GM12878 (cell line): ENCODE measurements at regions not wholly inside any gene's neighbourhood (a gene's known extent, or its start where the extent isn't known, plus 50 kb on each side); places are given as distances from the start of the nearest gene placed in this dataset.

Experiments
- TF ChIP-seq, protein P1 (sequence below): fragments of 450-650 bp; IDR thresholded peaks from 2 replicates; pipeline ENCODE4 v1.6.1; 2017; ENCODE audit warnings: mild to moderate bottlenecking
- TF ChIP-seq, protein P2 (sequence below), 3 experiments: IDR thresholded peaks in 2 of 3; conservative IDR thresholded peaks in 1 of 3; 2 replicates each; pipeline ENCODE4 v1.5.1; 2011; ENCODE audit warnings: low read depth in 3 of 3, low read length in 3 of 3, mild to moderate bottlenecking in 3 of 3, control low read depth in 2 of 3, moderate library complexity in 2 of 3, inconsistent platforms in 1 of 3, mixed read lengths in 1 of 3; ENCODE audit not compliant: control insufficient read depth in 2 of 3, insufficient read depth in 1 of 3; ENCODE audit errors: extremely low read depth in 1 of 3
- TF ChIP-seq, protein P3 (sequence below): IDR thresholded peaks from 2 replicates; pipeline ENCODE4 v1.6.1; 2012; ENCODE audit warnings: low read length, inconsistent platforms

DNA sequence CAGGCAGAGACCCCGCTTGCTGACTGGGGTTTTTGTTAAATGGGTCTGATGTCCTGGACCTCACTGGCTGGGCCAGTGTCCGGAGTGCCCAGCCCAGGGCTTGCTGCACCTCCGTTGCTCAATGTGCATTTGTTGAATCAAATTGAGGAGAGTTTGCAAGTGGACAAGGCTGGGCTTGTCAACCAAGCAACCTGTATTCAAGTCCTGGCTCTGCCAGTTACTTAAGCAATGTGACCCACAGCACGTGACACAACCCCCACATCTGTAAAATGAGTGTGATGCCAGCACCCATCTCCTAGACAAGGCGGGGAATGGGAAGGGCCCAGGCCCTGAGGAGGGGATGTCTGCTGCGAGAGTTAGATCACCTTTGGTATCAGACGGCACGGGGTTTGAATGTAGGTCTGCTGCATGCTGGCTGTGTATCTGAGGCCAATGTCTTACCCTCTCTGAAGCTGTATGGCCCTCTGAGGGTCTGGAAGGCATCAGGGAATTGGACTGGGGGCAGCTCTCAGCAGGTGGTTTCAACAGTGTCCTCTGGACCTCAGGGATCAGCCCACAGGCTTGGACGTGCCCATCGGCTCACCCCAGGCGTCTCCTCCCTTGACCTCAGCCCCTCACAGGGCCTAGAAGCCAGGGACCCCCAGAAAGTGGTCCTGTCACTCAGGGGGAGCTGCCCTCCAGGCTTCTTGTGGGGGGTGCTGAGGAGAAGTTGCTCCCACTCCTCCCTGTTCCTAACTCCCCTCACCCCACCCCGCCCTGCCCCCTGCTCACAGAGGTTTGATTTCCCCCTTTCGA is 51.0 kb upstream of the RUNX3 start:
- TF ChIP-seq, protein P1, sequence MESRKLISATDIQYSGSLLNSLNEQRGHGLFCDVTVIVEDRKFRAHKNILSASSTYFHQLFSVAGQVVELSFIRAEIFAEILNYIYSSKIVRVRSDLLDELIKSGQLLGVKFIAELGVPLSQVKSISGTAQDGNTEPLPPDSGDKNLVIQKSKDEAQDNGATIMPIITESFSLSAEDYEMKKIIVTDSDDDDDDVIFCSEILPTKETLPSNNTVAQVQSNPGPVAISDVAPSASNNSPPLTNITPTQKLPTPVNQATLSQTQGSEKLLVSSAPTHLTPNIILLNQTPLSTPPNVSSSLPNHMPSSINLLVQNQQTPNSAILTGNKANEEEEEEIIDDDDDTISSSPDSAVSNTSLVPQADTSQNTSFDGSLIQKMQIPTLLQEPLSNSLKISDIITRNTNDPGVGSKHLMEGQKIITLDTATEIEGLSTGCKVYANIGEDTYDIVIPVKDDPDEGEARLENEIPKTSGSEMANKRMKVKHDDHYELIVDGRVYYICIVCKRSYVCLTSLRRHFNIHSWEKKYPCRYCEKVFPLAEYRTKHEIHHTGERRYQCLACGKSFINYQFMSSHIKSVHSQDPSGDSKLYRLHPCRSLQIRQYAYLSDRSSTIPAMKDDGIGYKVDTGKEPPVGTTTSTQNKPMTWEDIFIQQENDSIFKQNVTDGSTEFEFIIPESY, result no peak
- TF ChIP-seq, protein P2, sequence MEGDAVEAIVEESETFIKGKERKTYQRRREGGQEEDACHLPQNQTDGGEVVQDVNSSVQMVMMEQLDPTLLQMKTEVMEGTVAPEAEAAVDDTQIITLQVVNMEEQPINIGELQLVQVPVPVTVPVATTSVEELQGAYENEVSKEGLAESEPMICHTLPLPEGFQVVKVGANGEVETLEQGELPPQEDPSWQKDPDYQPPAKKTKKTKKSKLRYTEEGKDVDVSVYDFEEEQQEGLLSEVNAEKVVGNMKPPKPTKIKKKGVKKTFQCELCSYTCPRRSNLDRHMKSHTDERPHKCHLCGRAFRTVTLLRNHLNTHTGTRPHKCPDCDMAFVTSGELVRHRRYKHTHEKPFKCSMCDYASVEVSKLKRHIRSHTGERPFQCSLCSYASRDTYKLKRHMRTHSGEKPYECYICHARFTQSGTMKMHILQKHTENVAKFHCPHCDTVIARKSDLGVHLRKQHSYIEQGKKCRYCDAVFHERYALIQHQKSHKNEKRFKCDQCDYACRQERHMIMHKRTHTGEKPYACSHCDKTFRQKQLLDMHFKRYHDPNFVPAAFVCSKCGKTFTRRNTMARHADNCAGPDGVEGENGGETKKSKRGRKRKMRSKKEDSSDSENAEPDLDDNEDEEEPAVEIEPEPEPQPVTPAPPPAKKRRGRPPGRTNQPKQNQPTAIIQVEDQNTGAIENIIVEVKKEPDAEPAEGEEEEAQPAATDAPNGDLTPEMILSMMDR (IDR thresholded peaks at IDR 0.05 in 2 of 3, conservative IDR thresholded peaks at IDR 0.05 in 1 of 3; ENCODE audit: control insufficient read depth in 2 of 3, extremely low read depth in 1 of 3, insufficient read depth in 1 of 3, low read depth in 3 of 3, low read length in 3 of 3), result no peak
- TF ChIP-seq, protein P3, sequence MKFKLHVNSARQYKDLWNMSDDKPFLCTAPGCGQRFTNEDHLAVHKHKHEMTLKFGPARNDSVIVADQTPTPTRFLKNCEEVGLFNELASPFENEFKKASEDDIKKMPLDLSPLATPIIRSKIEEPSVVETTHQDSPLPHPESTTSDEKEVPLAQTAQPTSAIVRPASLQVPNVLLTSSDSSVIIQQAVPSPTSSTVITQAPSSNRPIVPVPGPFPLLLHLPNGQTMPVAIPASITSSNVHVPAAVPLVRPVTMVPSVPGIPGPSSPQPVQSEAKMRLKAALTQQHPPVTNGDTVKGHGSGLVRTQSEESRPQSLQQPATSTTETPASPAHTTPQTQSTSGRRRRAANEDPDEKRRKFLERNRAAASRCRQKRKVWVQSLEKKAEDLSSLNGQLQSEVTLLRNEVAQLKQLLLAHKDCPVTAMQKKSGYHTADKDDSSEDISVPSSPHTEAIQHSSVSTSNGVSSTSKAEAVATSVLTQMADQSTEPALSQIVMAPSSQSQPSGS, result no peak
